Esophagus squamous epithelium (tissue), 5 donors: ENCODE measurements at regions not wholly inside any gene's neighbourhood (a gene's known extent, or its start where the extent isn't known, plus 50 kb on each side); places are given as distances from the start of the nearest gene placed in this dataset.

Experiments
- DNase-seq: peaks from one replicate; lab custom pipeline; 2025; lab: John Stamatoyannopoulos, UW
- H3K27ac ChIP-seq, 4 donors: fragments of 200-600 bp; sonication (generic); one replicate each; pipeline ENCODE4 v1.5.1; 2016 to 2019; ENCODE audit warnings: mild to moderate bottlenecking in 1 of 4
- H3K27me3 ChIP-seq, 4 donors: fragments of 200-600 bp; sonication (generic); 1 replicate in 3 of 4; 2 replicates in 1 of 4; pipeline versions ENCODE4 v1.5.1 to v1.6.0; 2017 to 2021; ENCODE audit warnings: antibody characterized with exemption in 1 of 4
- H3K36me3 ChIP-seq, 3 donors: fragments of 200-600 bp; sonication (generic); one replicate each; pipeline ENCODE4 v1.5.1; 2016 to 2019
- H3K4me1 ChIP-seq, 3 donors: fragments of 200-600 bp; sonication (generic); one replicate each; pipeline ENCODE4 v1.5.1; 2017 to 2019
- H3K4me3 ChIP-seq, 4 donors: fragments of 200-600 bp; sonication (generic); 1 replicate in 3 of 4; 2 replicates in 1 of 4; pipeline ENCODE4 v1.5.1; 2016 to 2019; ENCODE audit warnings: mild to moderate bottlenecking in 2 of 4, moderate library complexity in 1 of 4
- H3K9me3 ChIP-seq, 3 donors: fragments of 200-600 bp; sonication (generic); one replicate each; pipeline ENCODE4 v1.5.1; 2016 to 2019
- CTCF ChIP-seq, 6 experiments: fragments of 450-650 bp in 4 of 6; fragments of 200-600 bp in 2 of 6; sonication (generic) in 2 of 6; IDR thresholded peaks; one replicate each; pipeline ENCODE4 v1.5.1; 2016 to 2019; ENCODE audit warnings: antibody characterized with exemption in 6 of 6, mild to moderate bottlenecking in 4 of 6, moderate library complexity in 4 of 6
- POLR2A ChIP-seq, 4 donors: fragments of 450-650 bp; IDR thresholded peaks; one replicate each; pipeline ENCODE4 v1.6.1; 2017; ENCODE audit warnings: antibody characterized with exemption in 4 of 4, mild to moderate bottlenecking in 4 of 4, moderate library complexity in 3 of 4
- WGBS, 2 donors: methylation state at CpG; one replicate each; pipeline ENCODE4 v1.1.5; 2018; 5-methylcytosine and 5-hydroxymethylcytosine counted together
- intact Hi-C: fragments of 100-400 bp; cut with DNase I; formaldehyde crosslinking; loops from one replicate; pipeline ENCODE4 v1.15.0; 2022
- donor health status: DM: yes; HTN: yes; CAD: no.

DNA sequence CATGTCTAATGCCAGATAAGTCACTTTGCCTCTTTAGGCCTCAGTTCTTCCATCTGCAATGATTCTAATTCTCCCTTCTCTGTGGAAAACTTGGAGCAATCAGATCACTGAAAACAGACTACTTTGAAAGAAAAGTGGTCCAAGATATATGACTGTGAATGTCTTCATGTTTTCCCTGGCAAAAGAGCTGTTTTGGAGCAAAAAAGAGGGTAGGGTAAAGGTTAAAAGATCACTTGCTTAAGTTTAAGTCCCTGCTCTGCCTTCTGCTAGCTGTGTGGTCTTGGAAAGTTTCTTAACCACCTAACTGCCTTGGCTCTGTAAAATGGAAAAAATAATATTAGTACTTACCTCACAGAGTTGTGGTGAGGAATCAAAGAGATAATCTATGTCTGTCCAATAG, 140.3 kb upstream of the PAK3 start:
- intact Hi-C loops: no loop called here
- H3K36me3 ChIP-seq: no peaks in the 10 kb centered on the region
- no peaks in the 10 kb centered on the region for H3K4me1 ChIP-seq
- no peak for TF ChIP-seq POLR2A (IDR thresholded peaks at IDR 0.05)
- no peak for TF ChIP-seq CTCF (IDR thresholded peaks at IDR 0.05)
- H3K4me3 ChIP-seq: no peak overlapping the region
- no peak overlapping the region for H3K27ac ChIP-seq
- DNase-seq: no peak
- H3K9me3 ChIP-seq: no peaks in the 10 kb centered on the region
- H3K27me3 ChIP-seq: no peaks in the 10 kb centered on the region

- no peaks in the 10 kb centered on the region for H3K4me1 ChIP-seq
- intact Hi-C loops: no loop called here
- H3K27ac ChIP-seq: no peak overlapping the region
- no peak for DNase-seq
- no peaks in the 10 kb centered on the region for H3K36me3 ChIP-seq
- H3K4me3 ChIP-seq: no peak overlapping the region
- TF ChIP-seq CTCF (IDR thresholded peaks at IDR 0.05) (no peak), POLR2A (IDR thresholded peaks at IDR 0.05) (no peak)
- H3K27me3 ChIP-seq: no peaks in the 10 kb centered on the region
- no peaks in the 10 kb centered on the region for H3K9me3 ChIP-seq
Observed at GRCh38 chrX:110954428-110955100, 141.4 kb upstream of the PAK3 start.

- Histone ChIP-seq H3K4me1 (no peaks in the 10 kb centered on the region), H3K36me3 (no peaks in the 10 kb centered on the region), H3K4me3 (no peak overlapping the region), H3K27ac (no peak overlapping the region), H3K9me3 (no peaks in the 10 kb centered on the region), H3K27me3 (no peaks in the 10 kb centered on the region)
- DNase-seq: no peak
- TF ChIP-seq CTCF (IDR thresholded peaks at IDR 0.05) (no peak), POLR2A (IDR thresholded peaks at IDR 0.05) (no peak)
- 66 to 67% methylated on average over 6 of the region's 6 CpGs for WGBS, 2 donors
- intact Hi-C loops: no loop called here
Observed at GRCh38 chrX:110951472-110952269, 144.3 kb upstream of the PAK3 start.

DNA sequence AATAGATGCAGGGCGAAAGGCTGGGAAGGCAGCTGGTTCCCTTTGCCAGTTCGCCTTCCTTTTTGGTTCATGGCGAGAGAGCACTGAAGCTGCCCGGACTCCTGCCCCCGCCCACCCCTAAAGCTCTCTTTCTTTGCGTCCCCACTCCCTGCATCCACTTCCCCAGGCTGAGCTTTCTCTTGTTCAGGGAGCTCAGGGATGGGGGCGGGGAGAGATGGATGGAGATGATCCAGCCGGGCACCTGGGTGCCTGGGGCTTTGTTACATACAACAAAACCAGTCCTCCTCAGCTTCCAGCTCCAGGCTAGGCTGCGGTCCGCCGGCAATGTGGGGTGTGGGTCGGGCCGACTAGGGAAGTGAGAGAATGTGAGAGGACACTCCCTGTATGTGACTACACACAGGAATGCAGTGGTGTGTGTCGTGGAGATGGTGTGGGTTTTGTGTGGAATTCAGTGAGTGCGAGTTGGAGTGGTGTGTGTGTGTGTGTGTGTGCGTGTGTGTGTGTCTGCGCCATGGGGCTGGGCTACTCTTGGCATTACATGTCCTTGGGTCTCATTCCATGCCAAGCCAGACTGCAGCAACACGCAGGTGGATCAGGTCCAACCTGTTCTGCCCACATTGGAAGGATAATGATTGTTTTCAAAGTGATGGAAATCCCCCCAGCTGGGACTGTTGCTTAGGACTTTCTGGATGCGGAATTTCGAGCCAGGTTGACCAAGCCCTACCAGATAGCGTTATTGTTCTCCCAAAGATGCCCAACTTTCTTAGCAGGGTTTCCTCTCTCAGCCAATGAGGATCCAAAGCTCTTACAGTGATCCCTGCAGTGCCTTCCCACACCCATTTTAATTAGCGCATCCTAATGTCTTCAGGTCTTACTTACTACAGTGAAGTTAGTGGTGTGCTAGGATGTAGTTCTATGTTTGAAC, 149.4 kb upstream of the CHRDL1 start:
- no peak for DNase-seq
- no peak for TF ChIP-seq CTCF (IDR thresholded peaks at IDR 0.05)
- no peak for TF ChIP-seq POLR2A (IDR thresholded peaks at IDR 0.05)
- Histone ChIP-seq H3K9me3 (no peaks in the 10 kb centered on the region), H3K27me3 (peaks cover 0 to 9% (median 3%) of the 10 kb centered on the region in 4 donors), H3K36me3 (no peaks in the 10 kb centered on the region), H3K4me3 (peak overlapping the region in 3 of 4 donors; percentile 26 to 51 (median 31)), H3K4me1 (peaks cover 0 to 15% (median 0%) of the 10 kb centered on the region in 3 donors), H3K27ac (no peak overlapping the region)
- intact Hi-C loops: no loop called here
- WGBS, 2 donors: 23 to 34% methylated on average over 5 to 15 of the region's 22 CpGs
